ENCODE measurements at regions not wholly inside any gene's neighbourhood (a gene's known extent, or its start where the extent isn't known, plus 50 kb on each side); places are given as distances from the start of the nearest gene placed in this dataset.

DNA sequence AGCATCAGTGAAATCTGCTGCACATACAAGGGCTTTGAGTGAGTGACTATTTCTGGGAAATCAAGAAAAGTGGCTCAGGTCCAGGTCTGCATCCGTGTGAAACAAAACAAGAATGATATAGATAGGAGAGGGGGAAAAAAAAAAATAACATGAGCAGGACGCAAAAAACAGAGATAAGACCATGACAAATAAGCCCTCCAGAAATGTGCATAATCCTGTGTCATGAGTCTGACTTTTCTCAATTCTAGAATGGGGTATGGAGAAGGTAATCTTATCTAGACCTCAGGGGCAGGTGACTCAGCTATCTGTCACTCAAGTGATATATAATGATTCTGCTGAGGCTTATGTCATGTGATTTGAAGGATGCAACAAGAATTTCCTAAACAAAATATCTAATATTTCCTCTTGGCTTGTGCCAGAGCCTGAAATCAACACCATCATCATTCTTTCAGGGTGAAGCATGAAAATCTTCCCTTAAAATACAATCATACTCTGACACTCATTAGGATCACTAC lies 250.0 kb downstream of the PHLDA1 start (continued):
- TF ChIP-seq NR1H2 (CRISPR knock-in tag; IDR thresholded peaks at IDR 0.05; ENCODE audit: borderline replicate concordance, low read depth) = no peak
- no peak for TF ChIP-seq NFE2 (CRISPR knock-in tag; IDR thresholded peaks at IDR 0.05)
- TF ChIP-seq ARNTL (CRISPR knock-in tag; IDR thresholded peaks at IDR 0.05) = no peak
- TF ChIP-seq ZSCAN5A (CRISPR knock-in tag; IDR thresholded peaks at IDR 0.05; ENCODE audit: borderline replicate concordance) = no peak
- no peak for TF ChIP-seq PRPF4 (IDR thresholded peaks at IDR 0.05; ENCODE audit: low read depth, low read length, poor library complexity, severe bottlenecking)
- TF ChIP-seq ZNF20 (CRISPR knock-in tag; IDR thresholded peaks at IDR 0.05) = no peak
- no peak for TF ChIP-seq NKX3-1 (CRISPR knock-in tag; IDR thresholded peaks at IDR 0.05)
- no peak for TF ChIP-seq SETDB1 (CRISPR knock-in tag; IDR thresholded peaks at IDR 0.05; ENCODE audit: borderline replicate concordance)

GRCh38 chr12:75779891-75780496 lies 251.6 kb downstream of the PHLDA1 start:
- ChIA-PET CTCF (ENCODE audit: low intra/inter-chr PET ratio, low total read pairs) (no interaction called here), POLR2A (no interaction called here)
- in situ Hi-C loops (cut with HindIII; ENCODE audit: extremely low pct_ligation_motif_present, low pct_unique_long_range_greater_than_20kb) (no loop called here), intact Hi-C loops (cut with micrococcal nuclease; ENCODE audit: unreplicated experiment) (no loop called here)
- Histone ChIP-seq H3K4me1 (ENCODE audit: insufficient read depth, low read length) (peaks cover 37% of the 10 kb centered on the region), H3K9ac (ENCODE audit: insufficient read depth, low read depth, low read length) (no peak overlapping the region), H3K9me3 (ENCODE audit: low read length) (no peaks in the 10 kb centered on the region), H3K36me3 (replicated peaks in 1 of 2; ENCODE audit: control insufficient read depth in 1 of 2, insufficient read depth in 2 of 2, low read length in 2 of 2) (no peaks in the 10 kb centered on the region), H3K27me3 (ENCODE audit: control insufficient read depth in 1 of 2, insufficient read depth in 2 of 2, low read length in 2 of 2) (no peaks in the 10 kb centered on the region), H3K4me2 (ENCODE audit: low read depth, low read length) (no peak overlapping the region), H3K4me3 (replicated peaks in 1 of 3; ENCODE audit: insufficient read depth in 1 of 3, low read depth in 2 of 3, low read length in 3 of 3) (no peak overlapping the region), H4K20me1 (ENCODE audit: insufficient read depth, low read length) (no peaks in the 10 kb centered on the region), H3K27ac (ENCODE audit: extremely low read length, insufficient read depth, low read length) (no peak overlapping the region), H2AFZ (ENCODE audit: low read length) (no peak overlapping the region), H3K79me2 (ENCODE audit: insufficient read depth, low read length) (no peaks in the 10 kb centered on the region)
- no peak for ATAC-seq
- DNase-seq (ENCODE audit: low spot score) = no peak
- no peak for FAIRE-seq
- 98% methylated on average over 5 of the region's 5 CpGs for WGBS (ENCODE audit: low lambda C conversion rate)
- BruUV-seq (replicated peaks) = no TSS peak
- TF ChIP-seq TCF7L2 (IDR thresholded peaks at IDR 0.05; ENCODE audit: low read depth, low read length) (no peak), NPAS2 (CRISPR knock-in tag; IDR thresholded peaks at IDR 0.05; ENCODE audit: borderline replicate concordance) (no peak), TOPORS (CRISPR knock-in tag; IDR thresholded peaks at IDR 0.05) (no peak), NFE2L2 (IDR thresholded peaks at IDR 0.05; ENCODE audit: low read length) (no peak), ELF1 (CRISPR knock-in tag; IDR thresholded peaks at IDR 0.05) (no peak)
- TF ChIP-seq, protein P1, sequence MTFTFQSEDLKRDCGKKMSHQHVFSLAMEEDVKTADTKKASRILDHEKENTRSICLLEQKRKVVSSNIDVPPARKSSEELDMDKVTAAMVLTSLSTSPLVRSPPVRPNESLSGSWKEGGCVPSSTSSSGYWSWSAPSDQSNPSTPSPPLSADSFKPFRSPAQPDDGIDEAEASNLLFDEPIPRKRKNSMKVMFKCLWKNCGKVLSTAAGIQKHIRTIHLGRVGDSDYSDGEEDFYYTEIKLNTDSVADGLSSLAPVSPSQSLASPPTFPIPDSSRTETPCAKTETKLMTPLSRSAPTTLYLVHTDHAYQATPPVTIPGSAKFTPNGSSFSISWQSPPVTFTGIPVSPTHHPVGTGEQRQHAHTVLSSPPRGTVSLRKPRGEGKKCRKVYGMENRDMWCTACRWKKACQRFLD (CRISPR knock-in tag; IDR thresholded peaks at IDR 0.05; ENCODE audit: borderline replicate concordance) = no peak
- TF ChIP-seq, protein P2, sequence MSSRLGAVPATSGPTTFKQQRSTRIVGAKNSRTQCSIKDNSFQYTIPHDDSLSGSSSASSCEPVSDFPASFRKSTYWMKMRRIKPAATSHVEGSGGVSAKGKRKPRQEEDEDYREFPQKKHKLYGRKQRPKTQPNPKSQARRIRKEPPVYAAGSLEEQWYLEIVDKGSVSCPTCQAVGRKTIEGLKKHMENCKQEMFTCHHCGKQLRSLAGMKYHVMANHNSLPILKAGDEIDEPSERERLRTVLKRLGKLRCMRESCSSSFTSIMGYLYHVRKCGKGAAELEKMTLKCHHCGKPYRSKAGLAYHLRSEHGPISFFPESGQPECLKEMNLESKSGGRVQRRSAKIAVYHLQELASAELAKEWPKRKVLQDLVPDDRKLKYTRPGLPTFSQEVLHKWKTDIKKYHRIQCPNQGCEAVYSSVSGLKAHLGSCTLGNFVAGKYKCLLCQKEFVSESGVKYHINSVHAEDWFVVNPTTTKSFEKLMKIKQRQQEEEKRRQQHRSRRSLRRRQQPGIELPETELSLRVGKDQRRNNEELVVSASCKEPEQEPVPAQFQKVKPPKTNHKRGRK (CRISPR knock-in tag; IDR thresholded peaks at IDR 0.05) = no peak
- TF ChIP-seq, protein P3, sequence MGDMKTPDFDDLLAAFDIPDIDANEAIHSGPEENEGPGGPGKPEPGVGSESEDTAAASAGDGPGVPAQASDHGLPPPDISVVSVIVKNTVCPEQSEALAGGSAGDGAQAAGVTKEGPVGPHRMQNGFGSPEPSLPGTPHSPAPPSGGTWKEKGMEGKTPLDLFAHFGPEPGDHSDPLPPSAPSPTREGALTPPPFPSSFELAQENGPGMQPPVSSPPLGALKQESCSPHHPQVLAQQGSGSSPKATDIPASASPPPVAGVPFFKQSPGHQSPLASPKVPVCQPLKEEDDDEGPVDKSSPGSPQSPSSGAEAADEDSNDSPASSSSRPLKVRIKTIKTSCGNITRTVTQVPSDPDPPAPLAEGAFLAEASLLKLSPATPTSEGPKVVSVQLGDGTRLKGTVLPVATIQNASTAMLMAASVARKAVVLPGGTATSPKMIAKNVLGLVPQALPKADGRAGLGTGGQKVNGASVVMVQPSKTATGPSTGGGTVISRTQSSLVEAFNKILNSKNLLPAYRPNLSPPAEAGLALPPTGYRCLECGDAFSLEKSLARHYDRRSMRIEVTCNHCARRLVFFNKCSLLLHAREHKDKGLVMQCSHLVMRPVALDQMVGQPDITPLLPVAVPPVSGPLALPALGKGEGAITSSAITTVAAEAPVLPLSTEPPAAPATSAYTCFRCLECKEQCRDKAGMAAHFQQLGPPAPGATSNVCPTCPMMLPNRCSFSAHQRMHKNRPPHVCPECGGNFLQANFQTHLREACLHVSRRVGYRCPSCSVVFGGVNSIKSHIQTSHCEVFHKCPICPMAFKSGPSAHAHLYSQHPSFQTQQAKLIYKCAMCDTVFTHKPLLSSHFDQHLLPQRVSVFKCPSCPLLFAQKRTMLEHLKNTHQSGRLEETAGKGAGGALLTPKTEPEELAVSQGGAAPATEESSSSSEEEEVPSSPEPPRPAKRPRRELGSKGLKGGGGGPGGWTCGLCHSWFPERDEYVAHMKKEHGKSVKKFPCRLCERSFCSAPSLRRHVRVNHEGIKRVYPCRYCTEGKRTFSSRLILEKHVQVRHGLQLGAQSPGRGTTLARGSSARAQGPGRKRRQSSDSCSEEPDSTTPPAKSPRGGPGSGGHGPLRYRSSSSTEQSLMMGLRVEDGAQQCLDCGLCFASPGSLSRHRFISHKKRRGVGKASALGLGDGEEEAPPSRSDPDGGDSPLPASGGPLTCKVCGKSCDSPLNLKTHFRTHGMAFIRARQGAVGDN (CRISPR knock-in tag; IDR thresholded peaks at IDR 0.05) = no peak
